ENCODE measurements at regions not wholly inside any gene's neighbourhood (a gene's known extent, or its start where the extent isn't known, plus 50 kb on each side); places are given as distances from the start of the nearest gene placed in this dataset.

DNA sequence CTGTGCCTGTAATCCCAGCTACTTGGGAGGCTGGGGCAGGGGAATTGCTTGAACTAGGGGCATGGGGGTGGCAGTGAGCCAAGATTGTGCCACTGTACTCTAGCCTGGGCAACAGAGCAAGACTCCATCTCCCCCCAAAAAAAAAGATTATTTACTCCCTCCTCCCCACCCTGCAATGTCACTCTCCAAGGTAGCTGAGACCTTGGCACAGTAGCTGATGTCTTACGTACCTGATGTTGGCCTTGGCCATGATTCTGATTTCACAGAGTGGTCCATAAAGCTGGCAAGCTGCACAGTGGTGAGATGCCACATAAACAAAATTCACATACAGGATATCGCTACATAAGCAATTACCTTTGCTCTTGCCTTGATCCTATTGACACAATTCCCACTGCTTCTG is 108.5 kb downstream of the CAVIN4 start:
- Histone ChIP-seq H3K4me1 (no peaks in the 10 kb centered on the region), H3K36me3 (no peaks in the 10 kb centered on the region), H3K4me3 (no peak overlapping the region), H3K9me3 (no peaks in the 10 kb centered on the region), H3K27ac (no peak overlapping the region), H3K27me3 (no peaks in the 10 kb centered on the region)
- intact Hi-C loops (cut with DNase I) = no loop called here
- FAIRE-seq (no peak), ATAC-seq (no peak), DNase-seq (no peak)
- TF ChIP-seq, protein P1, sequence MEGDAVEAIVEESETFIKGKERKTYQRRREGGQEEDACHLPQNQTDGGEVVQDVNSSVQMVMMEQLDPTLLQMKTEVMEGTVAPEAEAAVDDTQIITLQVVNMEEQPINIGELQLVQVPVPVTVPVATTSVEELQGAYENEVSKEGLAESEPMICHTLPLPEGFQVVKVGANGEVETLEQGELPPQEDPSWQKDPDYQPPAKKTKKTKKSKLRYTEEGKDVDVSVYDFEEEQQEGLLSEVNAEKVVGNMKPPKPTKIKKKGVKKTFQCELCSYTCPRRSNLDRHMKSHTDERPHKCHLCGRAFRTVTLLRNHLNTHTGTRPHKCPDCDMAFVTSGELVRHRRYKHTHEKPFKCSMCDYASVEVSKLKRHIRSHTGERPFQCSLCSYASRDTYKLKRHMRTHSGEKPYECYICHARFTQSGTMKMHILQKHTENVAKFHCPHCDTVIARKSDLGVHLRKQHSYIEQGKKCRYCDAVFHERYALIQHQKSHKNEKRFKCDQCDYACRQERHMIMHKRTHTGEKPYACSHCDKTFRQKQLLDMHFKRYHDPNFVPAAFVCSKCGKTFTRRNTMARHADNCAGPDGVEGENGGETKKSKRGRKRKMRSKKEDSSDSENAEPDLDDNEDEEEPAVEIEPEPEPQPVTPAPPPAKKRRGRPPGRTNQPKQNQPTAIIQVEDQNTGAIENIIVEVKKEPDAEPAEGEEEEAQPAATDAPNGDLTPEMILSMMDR (IDR thresholded peaks at IDR 0.05) = no peak
- WGBS, 2 donors = 73 to 80% methylated on average over 2 of the region's 2 CpGs

DNA sequence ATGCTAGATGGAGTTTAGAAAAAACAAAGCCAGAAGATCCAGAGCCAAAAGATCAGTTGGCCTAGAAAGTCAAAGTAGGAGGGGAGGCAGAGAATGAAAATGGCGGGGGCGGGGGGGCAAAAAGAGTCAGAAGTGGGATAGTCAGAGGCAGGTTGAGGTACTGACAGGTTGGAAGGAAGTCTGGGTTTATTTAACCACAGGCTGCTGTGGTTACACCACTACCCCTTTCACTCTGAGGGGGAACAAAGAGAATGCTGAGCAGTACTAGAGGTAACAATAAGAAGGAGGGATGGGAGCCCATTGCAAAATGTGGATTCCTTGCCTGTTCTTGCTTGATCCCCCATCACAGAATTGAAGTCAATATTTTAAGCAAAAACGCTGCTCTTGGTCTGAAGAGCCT is 111.8 kb downstream of the CAVIN4 start:
- intact Hi-C loops (cut with DNase I) = no loop called here
- no peak overlapping the region for H3K27ac ChIP-seq
- FAIRE-seq (no peak), DNase-seq (no peak), ATAC-seq (no peak)
- H3K4me1 ChIP-seq = no peaks in the 10 kb centered on the region
- no peak overlapping the region for H3K4me3 ChIP-seq
- no peaks in the 10 kb centered on the region for H3K9me3 ChIP-seq
- 50 to 66% methylated on average over 3 of the region's 3 CpGs for WGBS, 2 donors
- H3K36me3 ChIP-seq = no peaks in the 10 kb centered on the region
- TF ChIP-seq, protein P1 (IDR thresholded peaks at IDR 0.05) = no peak
- H3K27me3 ChIP-seq = no peaks in the 10 kb centered on the region

DNA sequence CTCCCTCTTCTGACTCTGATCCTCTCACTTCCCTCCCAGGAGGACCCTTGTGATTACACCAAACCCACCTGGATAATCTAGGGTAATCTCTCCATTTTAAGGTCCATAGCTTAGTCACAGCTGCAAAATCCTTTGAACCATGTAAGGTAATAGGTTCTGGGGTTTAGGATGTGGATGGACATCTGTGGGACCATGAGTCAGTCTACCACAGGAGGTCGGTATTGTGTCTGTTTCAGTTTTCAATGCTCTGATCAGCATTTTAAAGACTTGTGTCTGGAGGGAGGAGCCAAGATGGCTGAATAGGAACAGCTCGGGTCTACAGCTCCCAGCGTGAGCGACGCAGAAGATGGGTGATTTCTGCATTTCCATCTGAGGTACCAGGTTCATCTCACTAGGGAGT is 112.6 kb downstream of the CAVIN4 start:
- TF ChIP-seq, protein P1 (IDR thresholded peaks at IDR 0.05) = no peak
- Histone ChIP-seq H3K4me3 (no peak overlapping the region), H3K36me3 (no peaks in the 10 kb centered on the region), H3K9me3 (no peaks in the 10 kb centered on the region), H3K27me3 (no peaks in the 10 kb centered on the region), H3K27ac (no peak overlapping the region), H3K4me1 (no peaks in the 10 kb centered on the region)
- no peak for ATAC-seq
- WGBS, 2 donors = 84 to 90% methylated on average over 5 of the region's 5 CpGs
- no peak for DNase-seq
- intact Hi-C loops (cut with DNase I) = no loop called here
- no peak for FAIRE-seq

DNA sequence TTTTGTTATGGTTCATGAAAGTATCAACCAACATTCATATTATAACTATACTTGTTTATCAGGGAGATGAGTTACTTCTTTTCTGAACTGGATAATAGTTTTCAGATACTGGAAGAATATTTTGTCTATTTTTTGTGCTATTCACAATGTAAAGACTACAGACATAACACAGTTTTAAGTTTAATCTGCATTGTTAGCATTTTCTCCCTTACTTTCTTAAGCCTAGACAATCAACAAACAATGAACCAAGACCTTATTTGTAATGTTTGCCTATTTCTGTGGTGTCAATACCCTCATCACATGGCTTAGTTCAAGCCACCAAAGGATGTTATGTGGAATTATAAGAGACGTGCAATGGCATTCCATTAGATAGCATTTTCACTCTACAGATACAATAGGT is 119.5 kb downstream of the CAVIN4 start:
- DNase-seq (no peak), FAIRE-seq (no peak), ATAC-seq (no peak)
- TF ChIP-seq, protein P1 (IDR thresholded peaks at IDR 0.05) = no peak
- Histone ChIP-seq H3K4me1 (peaks cover 0 to 7% (median 0%) of the 10 kb centered on the region in 3 donors), H3K27ac (no peak overlapping the region), H3K4me3 (no peak overlapping the region), H3K36me3 (no peaks in the 10 kb centered on the region), H3K27me3 (no peaks in the 10 kb centered on the region), H3K9me3 (no peaks in the 10 kb centered on the region)
- 79 to 90% methylated on average over 1 of the region's 1 CpG for WGBS, 2 donors
- intact Hi-C loops (cut with DNase I) = no loop called here

DNA sequence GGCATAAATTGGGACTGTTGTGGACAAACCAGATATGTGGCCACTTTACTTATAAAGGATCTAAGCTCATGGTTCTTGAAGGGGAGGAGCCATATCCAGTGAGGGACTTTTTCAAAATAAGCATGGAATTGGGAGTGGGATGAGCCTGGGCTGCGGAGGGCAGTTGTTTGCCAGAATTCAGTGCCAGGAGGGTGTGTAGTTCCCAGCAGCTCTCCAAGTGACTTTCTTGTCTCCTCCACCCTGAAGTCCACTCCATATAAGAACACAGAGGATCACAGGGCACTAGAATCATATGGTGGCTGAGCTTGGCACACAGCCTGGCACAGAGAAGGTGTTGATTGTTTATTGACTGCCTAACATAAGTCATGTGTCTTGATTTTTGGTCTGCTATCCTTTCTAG is 121.1 kb downstream of the CAVIN4 start:
- TF ChIP-seq, protein P1 (IDR thresholded peaks at IDR 0.05) = no peak
- H3K36me3 ChIP-seq = no peaks in the 10 kb centered on the region
- DNase-seq (no peak), FAIRE-seq (no peak), ATAC-seq (no peak)
- WGBS, 2 donors = 53 to 55% methylated on average over 1 of the region's 1 CpG
- no peaks in the 10 kb centered on the region for H3K27me3 ChIP-seq
- no peak overlapping the region for H3K27ac ChIP-seq
- no peaks in the 10 kb centered on the region for H3K9me3 ChIP-seq
- intact Hi-C loops (cut with DNase I) = no loop called here
- H3K4me1 ChIP-seq = peaks cover 0 to 7% (median 0%) of the 10 kb centered on the region in 3 donors
- no peak overlapping the region for H3K4me3 ChIP-seq

Measured in pancreas (tissue), 10 donors.